Naive thymus-derived CD8-positive, alpha-beta T cell (primary cell): ENCODE measurements at regions not wholly inside any gene's neighbourhood (a gene's known extent, or its start where the extent isn't known, plus 50 kb on each side); places are given as distances from the start of the nearest gene placed in this dataset.
"Not testable (repeated sequence)": the region's sequence is repeated elsewhere in the genome, so short reads cannot be mapped to it uniquely, and the experiment has no call there.

Experiments
- ATAC-seq, 2 donors: fragments of 150-1000 bp; cut with Tn5 transposase in 1 of 2; sonication (Bioruptor Pico), chemical (Tn5 transposase) in 1 of 2; 1 replicate in 1 of 2; 2 replicates in 1 of 2; pipeline ENCODE4 v1.10.0; 2021; ENCODE audit warnings: mild to moderate bottlenecking in 2 of 2, moderate library complexity in 2 of 2
- POLR2A ChIA-PET: fragments of 350-600 bp; sonication (Branson Sonifier 250); formaldehyde crosslinking; loops from one replicate; lab custom pipeline; 2021; ENCODE audit warnings: antibody characterized with exemption; lab: Charles Lee
- DNase-seq, 10 donors: peaks; one replicate each; pipeline versions ENCODE4 v3.0.0 to v3.0.0-alpha.2; 2020 to 2022
- H3K27ac Mint-ChIP-seq, 10 donors: one replicate each; pipeline ENCODE4 v1.8.0; 2020 to 2022; ENCODE audit warnings: mild to moderate bottlenecking in 10 of 10, mixed read lengths in 10 of 10, moderate library complexity in 4 of 10, inconsistent platforms in 1 of 10
- H3K27me3 Mint-ChIP-seq, 5 donors: one replicate each; pipeline ENCODE4 v1.8.0; 2021 to 2022; ENCODE audit warnings: mixed read lengths in 5 of 5
- H3K36me3 Mint-ChIP-seq, 3 donors: one replicate each; pipeline ENCODE4 v1.8.0; 2020 to 2022; ENCODE audit warnings: mixed read lengths in 3 of 3, mild to moderate bottlenecking in 2 of 3, inconsistent platforms in 1 of 3
- H3K4me1 Mint-ChIP-seq, 4 donors: one replicate each; pipeline ENCODE4 v1.8.0; 2021 to 2022; ENCODE audit warnings: mixed read lengths in 4 of 4
- H3K4me3 Mint-ChIP-seq, 10 donors: one replicate each; pipeline ENCODE4 v1.8.0; 2020 to 2022; ENCODE audit warnings: mild to moderate bottlenecking in 10 of 10, mixed read lengths in 10 of 10, moderate library complexity in 6 of 10, inconsistent platforms in 1 of 10
- H3K9me3 Mint-ChIP-seq, 9 donors: one replicate each; pipeline ENCODE4 v1.8.0; 2020 to 2022; ENCODE audit warnings: mixed read lengths in 9 of 9, mild to moderate bottlenecking in 3 of 9, inconsistent platforms in 1 of 9, moderate library complexity in 1 of 9

DNA sequence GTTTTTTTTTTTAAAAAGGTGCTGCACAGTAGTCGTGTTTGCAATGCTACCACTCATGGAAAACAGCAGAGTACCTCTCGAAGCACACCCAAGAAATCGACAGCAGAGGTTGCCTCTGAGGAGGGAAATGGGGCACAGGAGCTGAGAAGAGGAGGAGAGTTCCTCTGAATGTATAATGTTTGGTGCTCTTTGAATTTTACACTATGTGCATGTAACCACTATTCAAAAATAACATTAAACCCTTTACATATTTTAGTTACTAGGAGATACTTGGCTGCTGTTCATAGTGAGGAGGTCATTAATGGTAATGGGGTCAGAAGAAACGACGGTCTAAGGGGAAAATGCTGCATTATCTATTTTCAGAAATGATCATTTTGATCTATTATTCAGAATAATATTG, 129.4 kb upstream of the CLEC14A start:
- H3K9me3 Mint-ChIP-seq, result peaks cover 0 to 3% (median under 1%) of the 10 kb centered on the region in 9 donors
- no peaks in the 10 kb centered on the region for H3K4me1 Mint-ChIP-seq
- POLR2A ChIA-PET, result no interaction called here
- no peak for DNase-seq
- no peaks in the 10 kb centered on the region for H3K36me3 Mint-ChIP-seq
- H3K27me3 Mint-ChIP-seq, result peaks cover 0 to 17% (median 0%) of the 10 kb centered on the region in 5 donors
- ATAC-seq, result no peak
- no peak overlapping the region for H3K27ac Mint-ChIP-seq
- no peak overlapping the region for H3K4me3 Mint-ChIP-seq

DNA sequence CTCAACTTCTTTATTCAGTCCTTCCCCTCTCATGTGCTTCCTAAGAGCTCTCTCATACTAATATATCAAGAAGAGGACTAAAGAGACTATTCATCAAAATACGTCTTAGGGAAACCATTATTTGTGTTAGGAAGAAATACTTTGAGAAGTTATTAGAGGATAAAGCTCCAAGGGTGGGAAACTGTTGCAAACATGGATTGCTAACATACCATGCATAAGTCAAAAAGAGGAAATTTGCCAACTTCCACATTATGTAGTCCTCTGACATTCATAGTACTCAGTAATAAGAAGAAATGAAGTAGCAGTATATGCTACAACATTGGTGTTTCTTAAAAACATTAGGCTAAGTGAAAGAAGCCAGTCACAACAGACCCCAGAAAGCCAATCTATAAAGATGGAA, 128.8 kb upstream of the CLEC14A start:
- H3K9me3 Mint-ChIP-seq, result peaks cover 0 to 6% (median 2%) of the 10 kb centered on the region in 9 donors
- ATAC-seq (no peak), DNase-seq (no peak)
- H3K27me3 Mint-ChIP-seq, result peaks cover 0 to 23% (median 0%) of the 10 kb centered on the region in 5 donors
- POLR2A ChIA-PET, result no interaction called here
- H3K4me3 Mint-ChIP-seq, result no peak overlapping the region
- no peaks in the 10 kb centered on the region for H3K36me3 Mint-ChIP-seq
- H3K4me1 Mint-ChIP-seq, result no peaks in the 10 kb centered on the region
- H3K27ac Mint-ChIP-seq, result no peak overlapping the region

- ATAC-seq (no peak), DNase-seq (no peak)
- Mint-ChIP-seq H3K4me3 (no peak overlapping the region), H3K9me3 (peaks cover 0 to 5% (median 0%) of the 10 kb centered on the region in 9 donors), H3K27me3 (peaks cover 0 to 21% (median 13%) of the 10 kb centered on the region in 5 donors), H3K36me3 (no peaks in the 10 kb centered on the region), H3K4me1 (no peaks in the 10 kb centered on the region), H3K27ac (no peak overlapping the region)
- POLR2A ChIA-PET, result no interaction called here
Measured at GRCh38 chr14:38367922-38368321, 112.0 kb upstream of the CLEC14A start.

DNA sequence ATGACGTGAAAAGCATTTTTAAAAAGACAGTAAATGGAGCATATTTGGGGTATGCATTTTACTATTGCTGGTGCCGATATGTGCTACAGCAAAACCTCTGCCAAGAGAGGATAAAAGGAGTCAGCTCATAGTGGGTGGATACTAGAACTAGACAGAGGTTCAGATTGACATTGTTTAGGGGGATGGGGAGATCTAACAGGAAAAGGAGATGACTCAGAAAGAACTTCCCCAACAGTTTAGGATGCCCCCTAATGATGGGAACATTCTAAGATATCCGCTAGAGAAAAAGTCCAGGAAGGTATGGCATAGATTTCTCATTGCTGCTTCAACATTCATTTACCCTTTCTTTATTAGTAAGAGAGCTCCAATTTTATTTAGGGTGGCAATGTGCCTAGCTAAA, 110.5 kb upstream of the CLEC14A start:
- peaks cover 0 to 17% (median 11%) of the 10 kb centered on the region in 5 donors for H3K27me3 Mint-ChIP-seq
- no peak overlapping the region for H3K27ac Mint-ChIP-seq
- no peaks in the 10 kb centered on the region for H3K4me1 Mint-ChIP-seq
- POLR2A ChIA-PET, result no interaction called here
- DNase-seq, result no peak
- H3K9me3 Mint-ChIP-seq, result peaks cover 0 to 3% (median 0%) of the 10 kb centered on the region in 9 donors
- H3K36me3 Mint-ChIP-seq, result no peaks in the 10 kb centered on the region
- ATAC-seq, result no peak
- H3K4me3 Mint-ChIP-seq, result no peak overlapping the region

GRCh38 chr14:38363217-38363616, 107.3 kb upstream of the CLEC14A start:
- no peak for ATAC-seq
- POLR2A ChIA-PET, result no interaction called here
- DNase-seq, result no peak
- Mint-ChIP-seq H3K36me3 (no peaks in the 10 kb centered on the region), H3K4me1 (no peaks in the 10 kb centered on the region), H3K27ac (no peak overlapping the region), H3K27me3 (peaks cover 0 to 16% (median 10%) of the 10 kb centered on the region in 5 donors), H3K9me3 (peaks cover 0 to 2% (median 0%) of the 10 kb centered on the region in 9 donors), H3K4me3 (no peak overlapping the region)

DNA sequence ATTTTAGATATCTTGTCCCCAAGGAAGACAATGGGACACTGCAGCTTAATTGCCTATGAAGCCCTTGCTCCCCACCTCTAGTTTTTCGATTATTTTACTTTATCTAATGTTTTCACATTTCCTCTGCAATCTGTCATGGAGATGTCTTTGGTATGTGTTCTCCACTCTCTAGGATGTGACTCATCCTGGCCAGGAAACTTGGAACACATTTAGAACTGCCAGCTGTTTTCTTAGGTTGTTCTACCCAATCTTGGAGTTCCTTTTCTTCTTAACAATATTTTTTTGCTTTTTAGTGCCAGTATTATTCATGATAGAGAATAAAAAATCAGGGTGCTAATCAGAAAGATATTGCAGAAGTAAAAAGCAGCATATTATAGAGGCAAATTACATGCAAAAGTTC, 101.7 kb upstream of the CLEC14A start:
- POLR2A ChIA-PET, result no interaction called here
- no peak overlapping the region for H3K4me3 Mint-ChIP-seq
- DNase-seq, result no peak
- no peaks in the 10 kb centered on the region for H3K36me3 Mint-ChIP-seq
- H3K9me3 Mint-ChIP-seq, result peaks cover 0 to 9% (median 2%) of the 10 kb centered on the region in 9 donors
- H3K4me1 Mint-ChIP-seq, result no peaks in the 10 kb centered on the region
- peaks cover 0 to 11% (median 1%) of the 10 kb centered on the region in 5 donors for H3K27me3 Mint-ChIP-seq
- no peak for ATAC-seq
- H3K27ac Mint-ChIP-seq, result no peak overlapping the region

- H3K4me3 Mint-ChIP-seq, H3K9me3 Mint-ChIP-seq, H3K36me3 Mint-ChIP-seq, H3K4me1 Mint-ChIP-seq, H3K27me3 Mint-ChIP-seq, H3K27ac Mint-ChIP-seq, POLR2A ChIA-PET, ATAC-seq, DNase-seq: not testable (repeated sequence)
Measured at GRCh38 chr14:38355473-38355872, 99.6 kb upstream of the CLEC14A start.

DNA sequence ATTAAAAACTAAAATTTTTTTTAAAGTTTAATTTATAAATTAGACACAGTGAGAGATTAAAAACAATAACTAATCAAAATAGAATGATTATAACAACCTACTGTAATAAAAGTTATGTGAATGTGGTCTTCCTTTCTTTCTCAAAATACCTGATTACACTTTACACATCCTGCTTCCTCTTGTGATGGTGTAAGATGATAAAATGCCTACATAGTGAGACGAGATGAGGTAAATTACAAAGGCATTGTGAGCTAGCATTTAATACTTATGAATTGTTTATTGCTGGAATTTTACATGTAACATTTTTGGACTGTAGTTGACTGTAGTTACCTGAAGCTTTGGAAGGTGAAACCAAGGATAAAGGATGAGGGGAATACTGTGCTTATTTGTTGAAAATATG, 94.2 kb upstream of the CLEC14A start:
- POLR2A ChIA-PET, result no interaction called here

GRCh38 chr14:38342803-38343202, 86.9 kb upstream of the CLEC14A start:
- Mint-ChIP-seq H3K9me3 (peaks cover 0 to 9% (median 2%) of the 10 kb centered on the region in 9 donors), H3K4me1 (no peaks in the 10 kb centered on the region), H3K4me3 (no peak overlapping the region), H3K27ac (no peak overlapping the region), H3K27me3 (peaks cover 2 to 21% (median 10%) of the 10 kb centered on the region in 5 donors), H3K36me3 (no peaks in the 10 kb centered on the region)
- ATAC-seq (no peak), DNase-seq (no peak)
- POLR2A ChIA-PET, result no interaction called here

More for the DNA sequence above, 94.2 kb upstream of the CLEC14A start:
- Mint-ChIP-seq H3K4me1 (no peaks in the 10 kb centered on the region), H3K27me3 (peaks cover 0 to 10% (median 2%) of the 10 kb centered on the region in 5 donors), H3K9me3 (peaks cover 0 to 9% (median 5%) of the 10 kb centered on the region in 9 donors), H3K4me3 (no peak overlapping the region), H3K27ac (no peak overlapping the region), H3K36me3 (no peaks in the 10 kb centered on the region)
- ATAC-seq (no peak), DNase-seq (no peak)

DNA sequence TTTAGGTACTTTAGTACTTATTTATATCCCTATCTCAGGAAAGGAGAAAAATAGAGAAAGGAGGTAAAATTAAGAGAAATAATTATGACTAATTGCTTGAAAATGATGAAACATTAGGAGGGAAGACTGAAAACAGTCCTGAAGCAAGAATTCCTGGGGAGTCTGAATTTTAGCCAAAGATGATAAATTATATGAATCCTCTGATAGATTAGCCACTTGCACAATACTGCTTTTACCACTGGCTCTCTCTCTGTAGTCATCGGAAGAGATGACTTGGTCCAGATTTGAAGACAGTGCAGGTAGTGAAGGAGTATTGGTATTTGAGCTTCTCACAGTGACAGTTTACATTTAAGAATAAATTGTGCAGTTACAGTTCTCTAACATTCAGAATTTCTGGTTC, 83.8 kb upstream of the CLEC14A start:
- Mint-ChIP-seq H3K36me3 (no peaks in the 10 kb centered on the region), H3K4me3 (no peak overlapping the region), H3K9me3 (peaks cover 0 to 3% (median 0%) of the 10 kb centered on the region in 9 donors), H3K4me1 (no peaks in the 10 kb centered on the region), H3K27ac (no peak overlapping the region), H3K27me3 (peaks cover 0 to 20% (median 6%) of the 10 kb centered on the region in 5 donors)
- POLR2A ChIA-PET, result no interaction called here
- ATAC-seq, result no peak
- no peak for DNase-seq

DNA sequence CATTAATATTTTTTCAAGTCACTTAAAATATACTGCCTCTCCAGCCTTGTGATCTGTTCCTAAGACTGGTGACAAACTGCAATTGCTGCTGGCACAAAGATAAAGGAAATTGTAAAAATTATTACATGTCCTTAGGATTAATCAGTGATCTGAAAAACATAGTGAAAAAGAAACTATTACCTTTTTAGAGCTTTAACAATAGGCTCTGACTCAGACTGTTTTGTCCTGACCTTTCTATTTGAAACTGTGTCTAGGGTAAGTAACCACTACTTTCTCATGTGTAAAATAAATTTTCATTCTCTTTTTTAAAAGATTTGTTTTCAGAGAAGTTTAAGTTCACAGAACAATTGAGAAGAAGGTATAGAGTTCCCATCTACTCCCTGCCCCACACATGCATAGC, 80.4 kb upstream of the CLEC14A start:
- Mint-ChIP-seq H3K4me3 (no peak overlapping the region), H3K4me1 (no peaks in the 10 kb centered on the region), H3K9me3 (no peaks in the 10 kb centered on the region), H3K36me3 (no peaks in the 10 kb centered on the region), H3K27ac (no peak overlapping the region), H3K27me3 (peaks cover 0 to 9% (median 2%) of the 10 kb centered on the region in 5 donors)
- POLR2A ChIA-PET, result no interaction called here
- no peak for DNase-seq
- no peak for ATAC-seq

DNA sequence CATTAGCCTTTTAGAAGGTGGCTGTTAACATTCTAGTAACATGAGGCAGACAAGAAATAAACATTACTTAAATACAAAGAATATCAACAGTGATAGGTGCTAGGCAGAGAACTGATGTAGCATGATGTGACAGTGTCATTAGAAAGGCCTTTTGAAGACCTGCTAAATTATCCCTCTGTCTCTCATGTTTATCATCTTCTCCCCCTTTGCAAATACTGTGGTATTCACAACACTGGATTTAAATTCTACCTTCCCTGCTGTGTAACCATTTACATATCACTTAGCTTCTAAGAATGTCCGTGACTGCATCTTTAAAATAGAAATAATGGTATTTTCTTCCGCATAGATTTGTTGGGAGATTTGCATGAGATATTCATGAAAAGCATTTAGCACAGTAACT, 74.4 kb upstream of the CLEC14A start:
- Mint-ChIP-seq H3K27ac (no peak overlapping the region), H3K4me3 (no peak overlapping the region), H3K36me3 (no peaks in the 10 kb centered on the region), H3K9me3 (peaks cover 0 to 12% (median 0%) of the 10 kb centered on the region in 9 donors), H3K27me3 (peaks cover 0 to 3% (median 0%) of the 10 kb centered on the region in 5 donors), H3K4me1 (no peaks in the 10 kb centered on the region)
- ATAC-seq, result no peak
- POLR2A ChIA-PET, result no interaction called here
- DNase-seq, result no peak

- H3K4me3 Mint-ChIP-seq, result no peak overlapping the region
- POLR2A ChIA-PET, result no interaction called here
Measured at GRCh38 chr14:38329246-38329645, 73.4 kb upstream of the CLEC14A start.

GRCh38 chr14:38316922-38317321, 61.0 kb upstream of the CLEC14A start:
- peaks cover 0 to 3% (median 0%) of the 10 kb centered on the region in 9 donors for H3K9me3 Mint-ChIP-seq
- no peaks in the 10 kb centered on the region for H3K4me1 Mint-ChIP-seq
- no peak overlapping the region for H3K4me3 Mint-ChIP-seq
- DNase-seq (no peak), ATAC-seq (no peak)
- peaks cover 2 to 17% (median 8%) of the 10 kb centered on the region in 5 donors for H3K27me3 Mint-ChIP-seq
- H3K27ac Mint-ChIP-seq, result no peak overlapping the region
- POLR2A ChIA-PET, result no interaction called here
- H3K36me3 Mint-ChIP-seq, result no peaks in the 10 kb centered on the region

More at GRCh38 chr14:38329246-38329645, 73.4 kb upstream of the CLEC14A start:
- Mint-ChIP-seq H3K9me3 (peaks cover 0 to 12% (median 0%) of the 10 kb centered on the region in 9 donors), H3K27me3 (peaks cover 0 to 2% (median 0%) of the 10 kb centered on the region in 5 donors), H3K36me3 (no peaks in the 10 kb centered on the region), H3K4me1 (no peaks in the 10 kb centered on the region), H3K27ac (no peak overlapping the region)
- ATAC-seq (no peak), DNase-seq (no peak)
